Naive B cell (primary cell): ENCODE measurements at regions not wholly inside any gene's neighbourhood (a gene's known extent, or its start where the extent isn't known, plus 50 kb on each side); places are given as distances from the start of the nearest gene placed in this dataset.
"Not testable (repeated sequence)": the region's sequence is repeated elsewhere in the genome, so short reads cannot be mapped to it uniquely, and the experiment has no call there.

ENCODE experiments used
- ATAC-seq, 2 donors: fragments of 150-1000 bp; cut with Tn5 transposase; 2 replicates each; pipeline ENCODE4 v1.10.0; 2021; ENCODE audit warnings: low read depth in 2 of 2, mild to moderate bottlenecking in 2 of 2, moderate library complexity in 2 of 2
- DNase-seq: peaks from one replicate; pipeline ENCODE4 v3.0.0; 2022
- H3K27ac Mint-ChIP-seq, 6 donors: one replicate each; pipeline ENCODE4 v1.8.0; 2020 to 2022; ENCODE audit warnings: mild to moderate bottlenecking in 6 of 6, mixed read lengths in 6 of 6, moderate library complexity in 5 of 6, inconsistent platforms in 2 of 6
- H3K27me3 Mint-ChIP-seq, 3 donors: one replicate each; pipeline ENCODE4 v1.8.0; 2021 to 2022; ENCODE audit warnings: mixed read lengths in 3 of 3, mild to moderate bottlenecking in 1 of 3
- H3K36me3 Mint-ChIP-seq, 2 donors: one replicate each; pipeline ENCODE4 v1.8.0; 2020 to 2022; ENCODE audit warnings: mixed read lengths in 2 of 2, inconsistent platforms in 1 of 2, mild to moderate bottlenecking in 1 of 2
- H3K4me1 Mint-ChIP-seq, 3 donors: one replicate each; pipeline ENCODE4 v1.8.0; 2020 to 2022; ENCODE audit warnings: mixed read lengths in 3 of 3, inconsistent platforms in 1 of 3, mild to moderate bottlenecking in 1 of 3, moderate library complexity in 1 of 3
- H3K4me3 Mint-ChIP-seq, 8 donors: one replicate each; pipeline ENCODE4 v1.8.0; 2020 to 2022; ENCODE audit warnings: mild to moderate bottlenecking in 8 of 8, mixed read lengths in 8 of 8, moderate library complexity in 8 of 8, inconsistent platforms in 2 of 8
- H3K9me3 Mint-ChIP-seq, 7 donors: one replicate each; pipeline ENCODE4 v1.8.0; 2020 to 2022; ENCODE audit warnings: mixed read lengths in 7 of 7, mild to moderate bottlenecking in 5 of 7, inconsistent platforms in 2 of 7, moderate library complexity in 1 of 7

DNA sequence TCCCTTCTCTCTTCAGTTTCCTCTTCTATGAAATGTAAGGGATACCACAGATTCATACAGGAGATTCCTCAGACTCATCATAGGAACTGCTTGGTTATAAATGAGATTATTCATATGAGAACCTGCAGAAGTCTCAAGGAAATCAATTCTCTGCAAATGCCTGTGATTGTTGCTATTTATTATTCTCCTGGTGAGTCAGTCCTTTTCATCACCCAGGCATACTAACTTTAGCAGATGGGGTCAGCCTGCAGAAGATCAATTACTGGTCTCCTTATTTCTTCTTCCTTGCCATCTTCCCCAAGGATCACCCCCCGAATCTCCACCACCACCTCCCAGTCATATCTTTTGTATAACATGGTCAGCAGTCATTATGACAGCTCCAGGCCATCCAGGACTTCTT, 53.8 kb upstream of the DCP1A start:
- Mint-ChIP-seq H3K36me3 (no peaks in the 10 kb centered on the region), H3K9me3 (peaks cover 4 to 17% (median 9%) of the 10 kb centered on the region in 7 donors), H3K27me3 (peaks cover 14 to 25% (median 24%) of the 10 kb centered on the region in 3 donors), H3K4me1 (no peaks in the 10 kb centered on the region), H3K27ac (no peak overlapping the region), H3K4me3 (no peak overlapping the region)
- ATAC-seq: no peak
- DNase-seq: no peak

DNA sequence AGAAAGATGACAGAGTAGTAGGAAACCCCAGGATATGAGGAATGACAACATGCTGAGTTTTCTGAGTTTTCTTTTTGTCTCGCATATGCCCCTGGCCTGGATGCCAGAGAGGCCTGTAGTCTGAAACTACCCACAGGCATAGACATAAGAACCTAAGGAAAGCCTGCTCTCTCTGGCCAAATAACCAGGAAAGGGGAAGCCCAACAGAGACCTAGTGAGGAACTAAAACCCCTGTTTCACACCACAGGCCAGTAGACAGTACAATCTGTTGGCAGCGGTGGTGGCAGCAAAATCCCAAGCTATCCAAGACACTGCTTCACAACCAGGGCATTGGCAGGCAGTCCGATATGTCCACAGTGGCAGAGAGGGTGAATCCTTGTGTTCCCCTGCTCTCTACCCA, 55.0 kb upstream of the DCP1A start:
- no peak for DNase-seq
- H3K36me3 Mint-ChIP-seq: no peaks in the 10 kb centered on the region
- H3K9me3 Mint-ChIP-seq: peaks cover 3 to 13% (median 6%) of the 10 kb centered on the region in 7 donors
- peak overlapping the region in 1 of 8 donors; percentile 18 for H3K4me3 Mint-ChIP-seq
- no peak for ATAC-seq
- peaks cover 0 to 4% (median 0%) of the 10 kb centered on the region in 3 donors for H3K4me1 Mint-ChIP-seq
- peaks cover 15 to 26% (median 25%) of the 10 kb centered on the region in 3 donors for H3K27me3 Mint-ChIP-seq
- H3K27ac Mint-ChIP-seq: peak overlapping the region in 1 of 6 donors; percentile 22

DNA sequence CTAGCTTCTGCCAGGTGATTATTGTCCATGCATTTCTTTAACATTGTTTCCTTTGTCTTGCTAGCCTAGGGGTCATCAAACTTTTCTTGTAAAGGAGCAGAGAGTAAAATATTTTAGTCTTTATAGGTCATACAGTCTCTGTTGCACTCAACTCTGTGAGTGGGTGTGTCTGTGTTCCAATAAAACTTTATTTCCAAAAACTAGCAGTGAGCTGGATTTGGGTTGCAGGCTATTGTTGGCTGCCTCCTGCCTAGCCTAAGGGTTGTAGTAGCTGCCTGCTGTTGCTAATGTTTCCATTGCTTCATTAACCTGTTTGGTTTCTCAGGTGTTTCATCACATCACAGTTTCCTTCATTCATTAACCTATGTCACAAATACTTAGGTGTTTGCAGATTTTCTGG, 64.0 kb upstream of the DCP1A start:
- H3K4me3 Mint-ChIP-seq: no peak overlapping the region
- peaks cover 11 to 34% (median 30%) of the 10 kb centered on the region in 3 donors for H3K27me3 Mint-ChIP-seq
- no peak for DNase-seq
- H3K27ac Mint-ChIP-seq: no peak overlapping the region
- H3K36me3 Mint-ChIP-seq: peaks cover 14 to 24% of the 10 kb centered on the region in 2 donors
- H3K9me3 Mint-ChIP-seq: peaks cover 6 to 40% (median 30%) of the 10 kb centered on the region in 7 donors
- H3K4me1 Mint-ChIP-seq: peaks cover 0 to 6% (median 0%) of the 10 kb centered on the region in 3 donors
- no peak for ATAC-seq

DNA sequence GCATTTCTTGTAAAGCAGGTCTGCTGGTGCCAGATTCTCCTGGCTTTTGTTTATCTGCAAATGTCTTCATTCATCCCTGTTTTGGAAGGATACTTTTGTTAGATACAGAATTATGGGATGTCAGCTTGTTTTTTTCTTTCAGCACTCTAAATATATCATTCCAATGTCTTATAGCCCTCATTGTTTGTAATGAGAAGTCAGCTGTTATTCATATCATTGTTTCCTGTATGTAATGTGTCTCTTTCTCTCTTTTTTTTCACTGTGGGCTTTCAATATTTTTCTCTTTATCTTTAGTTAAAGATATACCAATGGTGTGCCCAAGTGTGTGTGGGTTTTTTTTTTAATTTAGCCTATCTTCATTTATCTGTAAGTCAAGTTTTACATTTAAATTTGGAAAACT, 65.6 kb upstream of the DCP1A start:
- Mint-ChIP-seq H3K9me3 (peaks cover 6 to 40% (median 30%) of the 10 kb centered on the region in 7 donors), H3K27ac (no peak overlapping the region), H3K36me3 (peaks cover 14 to 24% of the 10 kb centered on the region in 2 donors), H3K27me3 (peaks cover 6 to 35% (median 34%) of the 10 kb centered on the region in 3 donors), H3K4me1 (no peaks in the 10 kb centered on the region), H3K4me3 (peak overlapping the region in 1 of 8 donors; percentile 51)
- DNase-seq (no peak), ATAC-seq (no peak)

DNA sequence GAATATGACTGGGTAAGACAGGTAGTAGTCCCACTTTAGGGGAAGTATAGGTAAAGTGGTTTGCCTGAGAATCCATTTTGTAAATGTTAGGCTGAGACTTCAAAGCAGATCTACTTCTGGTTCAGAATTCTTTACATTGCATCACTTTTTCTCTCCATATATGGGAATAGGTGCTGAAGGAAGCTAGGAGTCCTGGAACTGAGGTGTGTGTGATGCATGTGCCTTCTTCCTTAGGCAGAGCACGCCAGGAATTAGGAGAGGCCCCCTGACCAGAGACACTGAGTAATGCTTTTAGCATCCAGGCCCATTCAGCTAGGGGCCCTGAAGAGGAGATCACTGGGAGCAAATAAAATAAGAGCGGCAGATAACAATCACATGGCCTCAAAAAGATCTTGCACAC, 69.2 kb upstream of the DCP1A start:
- H3K36me3 Mint-ChIP-seq: peaks cover 14 to 24% of the 10 kb centered on the region in 2 donors
- H3K4me1 Mint-ChIP-seq: no peaks in the 10 kb centered on the region
- H3K4me3 Mint-ChIP-seq: no peak overlapping the region
- no peak overlapping the region for H3K27ac Mint-ChIP-seq
- peaks cover 6 to 39% (median 28%) of the 10 kb centered on the region in 7 donors for H3K9me3 Mint-ChIP-seq
- ATAC-seq: no peak
- DNase-seq: no peak
- peaks cover 3 to 38% (median 38%) of the 10 kb centered on the region in 3 donors for H3K27me3 Mint-ChIP-seq

DNA sequence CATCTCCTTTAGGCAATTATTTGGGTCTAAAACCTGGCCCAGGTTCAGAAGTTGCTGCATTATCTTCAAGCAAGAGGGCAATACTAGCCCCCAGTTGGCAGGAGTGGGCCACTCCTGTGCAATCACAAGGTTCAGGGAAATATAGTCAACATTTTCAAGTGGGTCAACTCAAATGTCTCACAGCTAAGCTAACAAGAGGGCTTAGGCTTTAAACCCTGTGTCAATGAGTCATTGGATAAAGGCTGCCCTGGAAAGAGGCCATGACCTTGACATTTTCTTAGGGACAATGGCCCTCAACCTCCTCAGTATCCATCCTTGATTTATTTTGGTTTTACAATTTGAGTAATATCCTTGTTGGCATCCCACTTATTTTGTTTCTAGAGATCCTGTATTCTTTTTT, 73.5 kb upstream of the DCP1A start:
- ATAC-seq (no peak), DNase-seq (no peak)
- Mint-ChIP-seq H3K4me1 (no peaks in the 10 kb centered on the region), H3K27me3 (peaks cover 13 to 36% (median 23%) of the 10 kb centered on the region in 3 donors), H3K4me3 (no peak overlapping the region), H3K9me3 (peaks cover 0 to 10% (median 2%) of the 10 kb centered on the region in 7 donors), H3K36me3 (no peaks in the 10 kb centered on the region), H3K27ac (no peak overlapping the region)

DNA sequence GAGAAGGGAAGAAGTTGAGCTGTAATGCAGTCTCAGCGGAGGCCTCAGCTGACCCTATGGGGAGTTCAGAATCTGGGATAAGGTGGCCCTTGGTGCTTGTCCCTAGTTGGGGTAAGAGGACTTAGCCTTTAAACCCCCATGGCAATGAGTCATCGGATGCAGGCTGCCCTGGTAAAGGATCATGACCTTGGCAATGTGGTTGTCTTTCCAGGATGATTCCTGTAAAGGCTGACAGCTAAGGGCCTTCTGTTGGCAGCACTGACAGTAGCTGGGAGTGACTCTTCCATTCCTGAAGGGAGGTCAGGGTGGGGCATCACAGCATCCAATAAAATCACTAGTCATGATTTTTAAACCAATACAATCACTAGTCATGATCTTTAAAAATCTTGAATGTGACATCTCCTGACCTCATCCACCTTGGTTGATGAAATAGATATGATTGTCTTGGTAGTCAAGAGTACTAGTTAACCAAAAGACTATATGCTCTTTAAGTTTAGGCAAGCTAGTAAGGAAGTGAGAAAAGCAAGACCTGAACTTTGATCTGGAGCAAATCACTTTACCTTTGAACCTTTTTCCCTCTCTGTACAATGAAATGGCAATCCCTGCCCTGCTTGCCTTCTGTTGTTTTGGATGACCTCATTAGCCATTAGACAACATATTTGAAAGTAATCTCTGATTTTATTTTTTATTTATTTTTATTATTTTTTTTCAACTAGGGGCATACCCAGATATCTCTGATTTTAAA, 71.3 kb upstream of the CACNA1D start:
- DNase-seq (no peak), ATAC-seq (no peak)
- Mint-ChIP-seq H3K9me3 (peaks cover 0 to 5% (median 2%) of the 10 kb centered on the region in 7 donors), H3K36me3 (no peaks in the 10 kb centered on the region), H3K27me3 (peaks cover 11 to 29% (median 13%) of the 10 kb centered on the region in 3 donors), H3K4me3 (no peak overlapping the region), H3K27ac (no peak overlapping the region), H3K4me1 (peaks cover 0 to 12% (median 0%) of the 10 kb centered on the region in 3 donors)

DNA sequence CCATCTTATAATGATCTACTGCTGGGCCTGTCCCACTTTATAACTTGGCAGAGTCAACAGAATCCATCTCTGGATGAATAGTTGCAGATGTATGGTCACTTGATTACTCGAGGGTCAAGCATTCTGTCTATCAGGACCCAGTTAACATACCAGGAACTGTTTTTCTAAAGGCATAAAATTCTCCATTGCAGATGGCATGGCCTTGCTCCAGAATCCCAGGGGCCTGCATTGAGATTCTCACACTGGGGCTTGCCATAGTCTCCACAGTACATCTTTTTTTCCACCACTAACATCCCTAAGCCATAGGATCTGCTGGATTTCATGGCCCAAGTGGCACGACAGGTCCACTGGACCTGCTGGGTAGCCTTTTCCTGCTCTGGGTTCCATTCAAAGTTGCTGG, 68.5 kb upstream of the CACNA1D start:
- Mint-ChIP-seq H3K27me3 (peaks cover 6 to 23% (median 13%) of the 10 kb centered on the region in 3 donors), H3K4me1 (peaks cover 20 to 40% (median 22%) of the 10 kb centered on the region in 3 donors), H3K9me3 (peaks cover 0 to 5% (median 0%) of the 10 kb centered on the region in 7 donors), H3K36me3 (no peaks in the 10 kb centered on the region), H3K4me3 (no peak overlapping the region), H3K27ac (no peak overlapping the region)
- no peak for DNase-seq
- no peak for ATAC-seq

DNA sequence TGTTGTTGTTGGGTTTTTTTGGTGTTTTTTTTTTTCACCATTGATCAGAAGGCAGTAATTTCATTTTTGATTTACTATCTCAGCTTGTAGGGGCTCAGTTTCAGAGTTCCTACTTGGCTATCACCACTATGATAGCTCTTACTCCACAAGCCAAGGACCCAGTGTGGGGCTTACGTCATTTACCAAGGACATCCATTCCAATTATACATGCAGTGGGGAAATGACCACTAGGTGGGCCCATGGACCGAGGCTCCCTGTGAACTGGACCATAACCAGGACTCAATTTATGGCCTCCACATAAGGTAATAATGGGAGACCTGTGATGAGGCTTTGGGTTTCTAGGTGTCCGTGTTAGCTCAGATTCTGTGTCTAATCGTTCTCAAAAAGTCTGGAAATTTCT, 67.5 kb upstream of the CACNA1D start:
- no peak overlapping the region for H3K4me3 Mint-ChIP-seq

DNA sequence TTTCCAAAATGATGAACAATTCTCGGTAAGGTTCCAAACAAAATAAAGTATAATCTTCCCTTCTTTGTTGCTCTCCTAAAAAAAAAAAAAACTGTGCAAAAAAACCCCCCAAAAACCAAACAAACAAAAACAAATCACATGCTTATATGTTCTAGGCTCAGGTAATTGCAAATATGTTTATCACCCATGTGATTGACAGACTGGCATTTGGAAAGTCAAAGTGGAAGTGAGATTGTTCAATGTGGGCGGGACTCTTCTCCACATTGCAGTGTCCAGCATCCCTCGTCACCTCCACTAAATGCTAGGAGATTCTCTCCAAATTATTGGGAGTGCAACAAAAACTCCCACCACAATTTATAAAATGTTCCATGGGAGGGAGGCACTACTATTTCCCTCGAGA, 57.6 kb upstream of the CACNA1D start:
- ATAC-seq (no peak), DNase-seq (no peak)
- H3K36me3 Mint-ChIP-seq: no peaks in the 10 kb centered on the region
- H3K4me1 Mint-ChIP-seq: peaks cover 0 to 13% (median 0%) of the 10 kb centered on the region in 3 donors
- no peak overlapping the region for H3K27ac Mint-ChIP-seq
- H3K9me3 Mint-ChIP-seq: peaks cover 0 to 4% (median 0%) of the 10 kb centered on the region in 7 donors
- peaks cover 6 to 15% (median 13%) of the 10 kb centered on the region in 3 donors for H3K27me3 Mint-ChIP-seq
- H3K4me3 Mint-ChIP-seq: no peak overlapping the region

More for the DNA sequence above, 67.5 kb upstream of the CACNA1D start:
- Mint-ChIP-seq H3K4me1 (peaks cover 22 to 49% (median 29%) of the 10 kb centered on the region in 3 donors), H3K27ac (no peak overlapping the region), H3K27me3 (peaks cover 0 to 14% (median 8%) of the 10 kb centered on the region in 3 donors), H3K9me3 (peaks cover 0 to 4% (median under 1%) of the 10 kb centered on the region in 7 donors), H3K36me3 (no peaks in the 10 kb centered on the region)
- no peak for DNase-seq
- no peak for ATAC-seq

DNA sequence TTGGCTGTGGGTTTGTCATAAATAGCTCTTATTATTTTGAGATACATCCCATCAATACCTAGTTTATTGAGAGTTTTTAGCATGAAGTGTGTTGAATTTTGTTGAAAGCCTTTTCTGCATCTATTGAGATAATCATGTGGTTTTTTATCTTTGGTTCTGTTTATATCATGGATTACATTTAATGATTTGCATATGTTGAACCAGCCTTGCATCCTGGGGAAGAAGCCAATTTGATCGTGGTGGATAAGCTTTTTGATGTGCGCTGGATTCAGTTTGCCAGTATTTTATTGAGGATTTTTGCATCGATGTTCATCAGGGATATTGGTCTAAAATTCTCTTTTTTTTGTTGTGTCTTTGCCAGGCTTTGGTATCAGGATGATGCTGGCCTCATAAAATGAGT, 51.5 kb upstream of the CACNA1D start:
- DNase-seq, H3K36me3 Mint-ChIP-seq, H3K4me3 Mint-ChIP-seq, ATAC-seq, H3K27ac Mint-ChIP-seq: not testable (repeated sequence)
- Mint-ChIP-seq H3K4me1 (peaks cover 6 to 14% (median 8%) of the 10 kb centered on the region in 3 donors), H3K9me3 (peaks cover 0 to 22% (median 4%) of the 10 kb centered on the region in 7 donors), H3K27me3 (peaks cover 18 to 27% (median 27%) of the 10 kb centered on the region in 3 donors)
